Endodermal cell (in vitro differentiated cells): ENCODE measurements at regions not wholly inside any gene's neighbourhood (a gene's known extent, or its start where the extent isn't known, plus 50 kb on each side); places are given as distances from the start of the nearest gene placed in this dataset.

Experiments used
- DNase-seq: peaks from one replicate; pipeline ENCODE4 v3.0.0-alpha.2; 2017
- H3K27ac ChIP-seq: 2 replicates; pipeline ENCODE4 v1.5.1; 2013; ENCODE audit warnings: mild to moderate bottlenecking, low read depth, low read length, moderate library complexity
- H3K27me3 ChIP-seq: 2 replicates; pipeline ENCODE4 v1.6.1; 2013; ENCODE audit warnings: mild to moderate bottlenecking, low read length, moderate library complexity; ENCODE audit not compliant: insufficient read depth, control insufficient read depth, poor library complexity, severe bottlenecking
- H3K36me3 ChIP-seq: 2 replicates; pipeline ENCODE4 v1.7.0; 2013; ENCODE audit warnings: mild to moderate bottlenecking, low read length, moderate library complexity; ENCODE audit not compliant: control insufficient read depth, insufficient read depth
- H3K4me1 ChIP-seq: one replicate; pipeline ENCODE4 v1.7.0; 2013; ENCODE audit warnings: low read length; ENCODE audit not compliant: control insufficient read depth, insufficient read depth
- H3K4me3 ChIP-seq: 2 replicates; pipeline ENCODE4 v1.5.1; 2013; ENCODE audit warnings: mild to moderate bottlenecking, low read length, moderate library complexity
- H3K9ac ChIP-seq: 2 replicates; pipeline ENCODE4 v1.6.1; 2013; ENCODE audit warnings: mild to moderate bottlenecking, low read length, moderate library complexity; ENCODE audit not compliant: poor library complexity, severe bottlenecking; ENCODE audit errors: extremely low read depth
- H3K9me3 ChIP-seq: 2 replicates; pipeline ENCODE4 v1.6.1; 2013; ENCODE audit warnings: mild to moderate bottlenecking, low read length, moderate library complexity; ENCODE audit not compliant: control insufficient read depth
- H3K27ac Mint-ChIP-seq: 2 replicates; pipeline ENCODE4 v1.8.0; 2020; ENCODE audit warnings: mixed read lengths
- H3K27me3 Mint-ChIP-seq: 2 replicates; pipeline ENCODE4 v1.8.0; 2021; ENCODE audit warnings: mild to moderate bottlenecking, mixed read lengths; ENCODE audit not compliant: insufficient read depth
- H3K36me3 Mint-ChIP-seq: 2 replicates; pipeline ENCODE4 v1.8.0; 2020; ENCODE audit warnings: low read depth, mixed read lengths
- H3K4me1 Mint-ChIP-seq: 2 replicates; pipeline ENCODE4 v1.8.0; 2020; ENCODE audit warnings: mixed read lengths
- H3K4me3 Mint-ChIP-seq: 2 replicates; pipeline ENCODE4 v1.8.0; 2020; ENCODE audit warnings: mild to moderate bottlenecking, moderate library complexity, mixed read lengths
- H3K9me3 Mint-ChIP-seq: 2 replicates; pipeline ENCODE4 v1.8.0; 2020; ENCODE audit warnings: mild to moderate bottlenecking, mixed read lengths
- WGBS, 2 experiments: methylation state at CpG; one replicate each; pipeline versions ENCODE4 v1.1.5 to v1.1.7; 2013; ENCODE audit warnings: missing lambda C conversion rate in 2 of 2, mixed read lengths in 1 of 2; ENCODE audit not compliant: insufficient coverage in 1 of 2, insufficient read length in 1 of 2; 5-methylcytosine and 5-hydroxymethylcytosine counted together
- TF ChIP-seq, protein P1 (sequence below): fragments of 200-600 bp; sonication (generic); conservative IDR thresholded peaks from 2 replicates; pipeline ENCODE4 v1.5.0; 2021; ENCODE audit warnings: antibody characterized with exemption, mild to moderate bottlenecking

- no peaks in the 10 kb centered on the region for H3K9me3 Mint-ChIP-seq
- no peaks in the 10 kb centered on the region for H3K4me1 ChIP-seq
- 75 to 89% methylated on average over 9 to 13 of the region's 13 CpGs for WGBS, 2 experiments
Measured at GRCh38 chr16:26665166-26665939, 401.4 kb upstream of the C16orf82 start.

GRCh38 chr16:26666486-26666885 is 400.2 kb upstream of the C16orf82 start:
- H3K27ac ChIP-seq = no peak overlapping the region

More at GRCh38 chr16:26665166-26665939, 401.4 kb upstream of the C16orf82 start:
- H3K27ac ChIP-seq = no peak overlapping the region
- H3K36me3 ChIP-seq = no peaks in the 10 kb centered on the region
- H3K27me3 Mint-ChIP-seq = no peaks in the 10 kb centered on the region
- H3K4me3 Mint-ChIP-seq = no peak overlapping the region
- no peak overlapping the region for H3K9ac ChIP-seq
- DNase-seq = no peak
- no peaks in the 10 kb centered on the region for H3K9me3 ChIP-seq
- TF ChIP-seq, protein P1, sequence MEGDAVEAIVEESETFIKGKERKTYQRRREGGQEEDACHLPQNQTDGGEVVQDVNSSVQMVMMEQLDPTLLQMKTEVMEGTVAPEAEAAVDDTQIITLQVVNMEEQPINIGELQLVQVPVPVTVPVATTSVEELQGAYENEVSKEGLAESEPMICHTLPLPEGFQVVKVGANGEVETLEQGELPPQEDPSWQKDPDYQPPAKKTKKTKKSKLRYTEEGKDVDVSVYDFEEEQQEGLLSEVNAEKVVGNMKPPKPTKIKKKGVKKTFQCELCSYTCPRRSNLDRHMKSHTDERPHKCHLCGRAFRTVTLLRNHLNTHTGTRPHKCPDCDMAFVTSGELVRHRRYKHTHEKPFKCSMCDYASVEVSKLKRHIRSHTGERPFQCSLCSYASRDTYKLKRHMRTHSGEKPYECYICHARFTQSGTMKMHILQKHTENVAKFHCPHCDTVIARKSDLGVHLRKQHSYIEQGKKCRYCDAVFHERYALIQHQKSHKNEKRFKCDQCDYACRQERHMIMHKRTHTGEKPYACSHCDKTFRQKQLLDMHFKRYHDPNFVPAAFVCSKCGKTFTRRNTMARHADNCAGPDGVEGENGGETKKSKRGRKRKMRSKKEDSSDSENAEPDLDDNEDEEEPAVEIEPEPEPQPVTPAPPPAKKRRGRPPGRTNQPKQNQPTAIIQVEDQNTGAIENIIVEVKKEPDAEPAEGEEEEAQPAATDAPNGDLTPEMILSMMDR = no peak
- H3K36me3 Mint-ChIP-seq = no peaks in the 10 kb centered on the region
- no peak overlapping the region for H3K4me3 ChIP-seq
- H3K4me1 Mint-ChIP-seq = peaks cover 7% of the 10 kb centered on the region
- H3K27ac Mint-ChIP-seq = no peak overlapping the region
- no peaks in the 10 kb centered on the region for H3K27me3 ChIP-seq

DNA sequence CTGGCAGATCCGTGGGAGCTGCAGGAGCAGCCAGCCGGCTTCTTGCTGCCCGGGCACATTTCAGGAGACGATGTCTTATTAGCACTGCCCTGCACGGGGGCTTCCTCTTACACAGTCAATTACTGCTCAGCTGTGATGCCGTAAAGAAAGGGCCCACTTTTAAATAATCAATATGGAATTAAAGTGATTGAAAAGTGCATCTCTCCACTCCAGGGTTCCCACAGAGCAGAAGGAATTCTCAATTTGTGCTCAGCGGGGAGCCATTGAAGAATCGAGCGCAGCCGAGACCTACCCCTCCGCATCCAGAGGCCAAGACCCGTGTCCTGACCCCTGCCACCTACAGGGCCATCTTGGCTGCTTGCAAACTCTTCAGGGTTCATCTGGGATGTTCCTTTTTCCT is 399.4 kb upstream of the C16orf82 start:
- H3K27ac Mint-ChIP-seq = no peak overlapping the region
- DNase-seq = peak; percentile 59
- no peaks in the 10 kb centered on the region for H3K36me3 Mint-ChIP-seq
- no peak overlapping the region for H3K4me3 Mint-ChIP-seq
- H3K4me1 ChIP-seq = no peaks in the 10 kb centered on the region
- no peak overlapping the region for H3K9ac ChIP-seq
- WGBS, 2 experiments = 67 to 83% methylated on average over 8 to 12 of the region's 12 CpGs
- no peaks in the 10 kb centered on the region for H3K9me3 Mint-ChIP-seq
- H3K27ac ChIP-seq = no peak overlapping the region
- no peak overlapping the region for H3K4me3 ChIP-seq
- H3K27me3 Mint-ChIP-seq = no peaks in the 10 kb centered on the region
- H3K36me3 ChIP-seq = no peaks in the 10 kb centered on the region
- peaks cover 7% of the 10 kb centered on the region for H3K4me1 Mint-ChIP-seq
- no peaks in the 10 kb centered on the region for H3K27me3 ChIP-seq
- no peaks in the 10 kb centered on the region for H3K9me3 ChIP-seq
- TF ChIP-seq, protein P1 = no peak

More at GRCh38 chr16:26666486-26666885, 400.2 kb upstream of the C16orf82 start:
- 97 to 100% methylated on average over 1 to 2 of the region's 2 CpGs for WGBS, 2 experiments
- Mint-ChIP-seq H3K27me3 (no peaks in the 10 kb centered on the region), H3K4me1 (peaks cover 7% of the 10 kb centered on the region), H3K9me3 (no peaks in the 10 kb centered on the region), H3K4me3 (no peak overlapping the region), H3K27ac (no peak overlapping the region), H3K36me3 (no peaks in the 10 kb centered on the region)
- no peak for DNase-seq
- no peaks in the 10 kb centered on the region for H3K36me3 ChIP-seq
- H3K9me3 ChIP-seq = no peaks in the 10 kb centered on the region
- H3K9ac ChIP-seq = no peak overlapping the region
- H3K4me3 ChIP-seq = no peak overlapping the region
- H3K4me1 ChIP-seq = no peaks in the 10 kb centered on the region
- TF ChIP-seq, protein P1 = no peak
- H3K27me3 ChIP-seq = no peaks in the 10 kb centered on the region
